ENCODE measurements at regions not wholly inside any gene's neighbourhood (a gene's known extent, or its start where the extent isn't known, plus 50 kb on each side); places are given as distances from the start of the nearest gene placed in this dataset.
"Not testable (repeated sequence)": the region's sequence is repeated elsewhere in the genome, so short reads cannot be mapped to it uniquely, and the experiment has no call there.

DNA sequence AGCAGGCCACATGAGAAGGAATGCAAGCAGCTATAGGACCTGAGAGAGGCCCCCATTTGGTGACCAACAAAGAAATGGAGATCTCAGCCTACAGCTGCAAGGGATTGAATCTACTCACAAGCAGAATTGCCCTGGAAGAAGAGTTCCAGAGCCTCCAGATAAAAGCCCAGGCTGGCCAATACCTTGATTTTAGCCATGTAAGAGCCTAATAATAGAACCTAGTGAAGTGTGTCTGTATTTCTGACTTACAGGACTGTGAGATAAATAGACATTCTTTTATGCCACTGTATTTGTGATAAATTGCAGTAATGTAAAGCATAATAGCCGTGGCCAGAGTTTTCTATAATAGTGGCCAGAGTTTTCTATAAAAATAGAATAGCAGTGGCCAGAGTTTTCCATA lies 254.6 kb downstream of the PYDC2 start:
- Mint-ChIP-seq H3K4me3 (ENCODE audit: low read depth) (no peak overlapping the region), H3K4me1 (ENCODE audit: low read depth) (no peaks in the 10 kb centered on the region), H3K27me3 (ENCODE audit: low read depth) (no peaks in the 10 kb centered on the region), H3K36me3 (ENCODE audit: low read depth) (no peaks in the 10 kb centered on the region), H3K9me3 (no peaks in the 10 kb centered on the region), H3K27ac (no peak overlapping the region)
- intact Hi-C loops (cut with micrococcal nuclease): no loop called here
- DNase-seq (ENCODE audit: low spot score): no peak

DNA sequence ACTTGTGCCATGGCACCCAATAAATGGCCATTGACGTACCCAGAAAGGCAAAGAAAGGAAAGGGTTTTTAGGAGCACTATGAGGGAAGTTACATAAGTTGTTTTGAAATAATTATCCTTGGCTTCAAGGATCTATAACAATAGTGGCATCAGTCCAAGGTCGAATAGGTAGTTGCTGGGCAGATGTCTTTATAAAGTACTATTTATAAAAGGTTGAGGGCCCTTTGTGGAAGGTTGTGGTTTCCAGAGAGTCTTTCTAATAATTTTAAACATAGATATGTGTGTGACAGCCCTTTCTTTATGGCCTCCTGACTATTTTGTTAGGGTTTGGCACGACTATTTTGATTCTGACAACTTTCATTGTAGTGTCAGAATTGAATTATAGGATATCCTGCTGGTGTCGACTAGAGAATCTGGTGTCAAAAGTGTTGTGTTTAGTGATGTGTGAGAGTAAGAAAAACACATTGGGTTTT lies 260.5 kb downstream of the PYDC2 start:
- Mint-ChIP-seq H3K36me3 (ENCODE audit: low read depth) (no peaks in the 10 kb centered on the region), H3K27me3 (ENCODE audit: low read depth) (no peaks in the 10 kb centered on the region), H3K9me3 (no peaks in the 10 kb centered on the region), H3K27ac (no peak overlapping the region), H3K4me1 (ENCODE audit: low read depth) (no peaks in the 10 kb centered on the region), H3K4me3 (ENCODE audit: low read depth) (no peak overlapping the region)
- intact Hi-C loops (cut with micrococcal nuclease): no loop called here
- DNase-seq (ENCODE audit: low spot score): no peak

DNA sequence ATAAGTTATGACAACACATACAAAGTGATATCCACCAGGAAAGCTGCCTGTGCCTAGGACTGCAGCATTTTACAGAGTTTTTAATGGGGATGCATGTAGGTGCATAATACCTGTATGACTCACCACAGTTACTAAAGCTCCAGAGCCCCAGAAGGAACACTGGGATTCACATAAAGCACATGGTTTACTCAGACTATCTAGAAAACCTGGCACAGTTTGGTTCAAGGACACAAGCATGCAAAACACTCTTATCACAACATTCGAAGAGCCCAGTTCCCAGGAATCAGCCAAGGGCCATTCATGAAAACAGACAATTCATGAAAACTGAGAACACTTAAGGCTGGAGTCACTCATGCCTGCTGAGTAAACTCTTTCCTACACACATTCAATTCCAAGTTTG lies 261.0 kb downstream of the PYDC2 start:
- no peaks in the 10 kb centered on the region for H3K9me3 Mint-ChIP-seq
- no peaks in the 10 kb centered on the region for H3K4me1 Mint-ChIP-seq (ENCODE audit: low read depth)
- no peak for DNase-seq (ENCODE audit: low spot score)
- H3K36me3 Mint-ChIP-seq (ENCODE audit: low read depth): no peaks in the 10 kb centered on the region
- no peaks in the 10 kb centered on the region for H3K27me3 Mint-ChIP-seq (ENCODE audit: low read depth)
- H3K4me3 Mint-ChIP-seq (ENCODE audit: low read depth): no peak overlapping the region
- no peak overlapping the region for H3K27ac Mint-ChIP-seq
- intact Hi-C loops (cut with micrococcal nuclease): no loop called here

DNA sequence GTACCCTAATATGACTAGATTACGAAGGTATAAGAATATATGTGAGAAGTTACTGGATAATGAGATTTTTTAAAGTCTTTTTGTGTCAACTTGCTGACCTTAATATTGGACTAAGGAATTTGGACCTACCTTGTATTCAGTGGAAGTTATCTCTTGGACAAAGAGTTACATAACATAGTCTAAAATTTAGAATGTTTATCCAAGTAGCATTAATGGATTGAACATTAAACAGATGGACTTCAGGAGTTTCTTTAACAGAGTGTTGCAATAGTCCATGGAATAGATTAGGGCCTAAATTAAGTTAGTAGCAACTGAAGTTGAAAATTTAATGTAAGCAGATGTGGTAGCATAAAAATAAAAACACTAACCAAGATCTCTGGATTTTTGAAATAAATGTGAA lies 266.4 kb downstream of the PYDC2 start:
- Mint-ChIP-seq H3K36me3 (ENCODE audit: low read depth) (no peaks in the 10 kb centered on the region), H3K4me1 (ENCODE audit: low read depth) (no peaks in the 10 kb centered on the region), H3K9me3 (peaks cover 4% of the 10 kb centered on the region), H3K4me3 (ENCODE audit: low read depth) (no peak overlapping the region), H3K27ac (no peak overlapping the region), H3K27me3 (ENCODE audit: low read depth) (no peaks in the 10 kb centered on the region)
- no peak for DNase-seq (ENCODE audit: low spot score)
- intact Hi-C loops (cut with micrococcal nuclease): no loop called here

DNA sequence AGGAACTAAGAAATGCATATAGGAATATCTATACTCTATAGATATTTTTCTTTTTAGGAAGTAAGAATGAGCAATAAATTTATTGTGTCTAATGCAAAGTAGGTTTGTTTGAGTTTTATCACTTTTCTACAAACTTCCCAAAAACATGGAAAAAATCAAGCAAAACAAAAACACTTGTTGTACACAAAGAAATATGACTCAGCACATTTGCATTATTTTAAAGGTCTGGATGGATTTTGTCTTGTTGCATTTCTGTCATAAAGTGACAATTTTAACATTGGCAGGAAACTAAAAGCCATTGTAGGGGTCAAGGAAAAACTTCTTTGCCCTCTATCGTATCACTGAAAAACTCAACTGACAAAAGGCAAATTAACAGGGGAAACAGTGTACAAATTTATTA lies 267.2 kb downstream of the PYDC2 start:
- H3K36me3 Mint-ChIP-seq (ENCODE audit: low read depth): no peaks in the 10 kb centered on the region

DNA sequence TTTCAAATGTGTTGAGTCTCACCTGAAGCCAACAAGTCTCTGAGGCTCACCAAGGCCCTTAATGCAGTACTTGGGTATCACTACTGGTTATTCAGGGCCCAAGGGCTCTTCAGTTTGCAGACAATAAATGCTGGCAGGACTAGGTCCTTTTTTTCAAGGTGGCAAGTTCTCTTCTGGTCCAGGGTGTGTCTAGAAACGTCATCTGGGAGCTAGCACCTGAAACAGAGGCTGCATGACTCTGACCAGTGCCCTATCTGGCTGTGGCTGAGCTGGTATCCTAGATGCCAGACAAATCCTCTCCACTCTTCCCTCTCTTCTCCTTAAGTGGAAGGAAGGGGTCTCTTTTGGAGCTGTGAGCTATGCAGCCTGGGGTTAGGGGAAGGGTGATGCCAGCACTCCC lies 276.8 kb downstream of the PYDC2 start:
- Mint-ChIP-seq H3K4me3 (ENCODE audit: low read depth) (no peak overlapping the region), H3K27me3 (ENCODE audit: low read depth) (no peaks in the 10 kb centered on the region), H3K9me3 (peaks cover 26% of the 10 kb centered on the region), H3K36me3 (ENCODE audit: low read depth) (no peaks in the 10 kb centered on the region), H3K4me1 (ENCODE audit: low read depth) (no peaks in the 10 kb centered on the region), H3K27ac (no peak overlapping the region)
- no peak for DNase-seq (ENCODE audit: low spot score)
- intact Hi-C loops (cut with micrococcal nuclease): no loop called here

More for the DNA sequence above, 267.2 kb downstream of the PYDC2 start:
- H3K4me3 Mint-ChIP-seq (ENCODE audit: low read depth): no peak overlapping the region
- DNase-seq (ENCODE audit: low spot score): no peak
- H3K27ac Mint-ChIP-seq: no peak overlapping the region
- H3K4me1 Mint-ChIP-seq (ENCODE audit: low read depth): no peaks in the 10 kb centered on the region
- intact Hi-C loops (cut with micrococcal nuclease): no loop called here
- no peaks in the 10 kb centered on the region for H3K27me3 Mint-ChIP-seq (ENCODE audit: low read depth)
- H3K9me3 Mint-ChIP-seq: peaks cover 11% of the 10 kb centered on the region

DNA sequence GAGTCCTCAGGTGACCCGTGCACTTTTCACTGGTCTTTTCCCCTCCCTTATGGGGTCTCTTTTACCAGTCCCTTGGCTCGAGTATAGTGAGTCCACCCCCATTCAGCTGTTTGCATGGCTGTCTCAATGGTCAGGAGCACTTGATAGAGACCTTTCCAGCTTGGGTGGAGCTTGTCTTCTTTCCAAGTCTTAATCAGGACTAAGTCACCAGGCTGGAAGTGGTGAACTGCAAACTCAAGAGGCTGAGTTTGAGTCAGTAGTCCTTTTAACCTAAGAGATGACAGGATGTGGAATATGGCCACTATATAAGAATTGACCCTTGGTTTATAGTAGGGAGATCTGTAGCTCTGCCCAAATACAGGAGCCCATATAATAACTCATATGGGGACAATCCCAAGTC lies 279.7 kb downstream of the PYDC2 start:
- Mint-ChIP-seq H3K4me1 (ENCODE audit: low read depth) (no peaks in the 10 kb centered on the region), H3K4me3 (ENCODE audit: low read depth) (no peak overlapping the region), H3K36me3 (ENCODE audit: low read depth) (no peaks in the 10 kb centered on the region), H3K27me3 (ENCODE audit: low read depth) (no peaks in the 10 kb centered on the region), H3K27ac (no peak overlapping the region), H3K9me3 (peaks cover 23% of the 10 kb centered on the region)
- no peak for DNase-seq (ENCODE audit: low spot score)
- intact Hi-C loops (cut with micrococcal nuclease): no loop called here

DNA sequence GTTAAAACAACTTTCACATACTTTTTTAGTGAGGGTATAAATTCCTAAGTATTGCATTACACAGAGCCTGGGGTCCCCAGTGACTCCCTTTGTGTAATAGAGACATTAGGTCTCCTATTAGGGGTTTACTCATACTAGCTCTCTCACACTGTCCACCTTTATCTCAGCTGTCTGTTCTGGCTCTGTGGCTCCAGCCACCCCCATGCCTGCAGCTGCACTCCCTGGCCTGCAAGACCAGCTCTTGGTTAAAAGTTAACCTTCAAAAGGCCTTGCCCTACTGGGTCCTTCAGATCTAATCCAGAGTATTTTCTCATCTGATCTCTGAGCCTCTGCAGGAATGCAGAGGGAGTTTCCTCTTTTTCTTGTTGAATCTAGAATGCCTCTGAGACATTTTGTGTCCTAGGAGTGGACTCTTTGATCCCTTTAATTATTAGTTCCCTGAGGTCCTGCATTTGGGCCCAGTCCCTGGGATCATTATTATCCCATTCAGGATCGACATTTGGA lies 280.9 kb downstream of the PYDC2 start:
- H3K36me3 Mint-ChIP-seq (ENCODE audit: low read depth); intact Hi-C loops (cut with micrococcal nuclease); H3K27me3 Mint-ChIP-seq (ENCODE audit: low read depth); DNase-seq (ENCODE audit: low spot score); H3K4me3 Mint-ChIP-seq (ENCODE audit: low read depth); H3K4me1 Mint-ChIP-seq (ENCODE audit: low read depth); H3K27ac Mint-ChIP-seq: not testable (repeated sequence)
- H3K9me3 Mint-ChIP-seq: peaks cover 17% of the 10 kb centered on the region

DNA sequence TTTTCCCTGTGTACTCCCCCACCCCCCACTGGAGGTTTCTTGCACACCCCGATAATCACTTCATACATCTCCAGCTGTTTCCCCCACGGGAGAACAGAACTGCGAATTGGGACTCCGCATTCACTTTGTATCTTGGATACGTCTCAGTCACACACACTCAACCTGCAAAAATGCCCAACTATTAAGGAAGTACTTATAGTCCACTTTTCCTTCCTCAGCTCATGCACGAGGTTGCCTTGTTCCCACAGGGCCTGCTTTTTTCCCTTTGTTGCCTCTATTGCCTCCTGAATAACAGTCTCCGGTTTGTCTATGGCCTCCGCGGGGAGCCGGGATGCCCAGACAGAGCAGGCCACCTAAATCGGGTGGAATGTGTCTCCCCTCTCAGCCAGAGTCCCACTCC lies 282.3 kb downstream of the PYDC2 start:
- H3K4me3 Mint-ChIP-seq (ENCODE audit: low read depth): no peak overlapping the region
- DNase-seq (ENCODE audit: low spot score): no peak
- no peaks in the 10 kb centered on the region for H3K36me3 Mint-ChIP-seq (ENCODE audit: low read depth)
- H3K27ac Mint-ChIP-seq: no peak overlapping the region
- intact Hi-C loops (cut with micrococcal nuclease): no loop called here
- H3K4me1 Mint-ChIP-seq (ENCODE audit: low read depth): no peaks in the 10 kb centered on the region
- H3K9me3 Mint-ChIP-seq: peaks cover 17% of the 10 kb centered on the region
- H3K27me3 Mint-ChIP-seq (ENCODE audit: low read depth): no peaks in the 10 kb centered on the region

DNA sequence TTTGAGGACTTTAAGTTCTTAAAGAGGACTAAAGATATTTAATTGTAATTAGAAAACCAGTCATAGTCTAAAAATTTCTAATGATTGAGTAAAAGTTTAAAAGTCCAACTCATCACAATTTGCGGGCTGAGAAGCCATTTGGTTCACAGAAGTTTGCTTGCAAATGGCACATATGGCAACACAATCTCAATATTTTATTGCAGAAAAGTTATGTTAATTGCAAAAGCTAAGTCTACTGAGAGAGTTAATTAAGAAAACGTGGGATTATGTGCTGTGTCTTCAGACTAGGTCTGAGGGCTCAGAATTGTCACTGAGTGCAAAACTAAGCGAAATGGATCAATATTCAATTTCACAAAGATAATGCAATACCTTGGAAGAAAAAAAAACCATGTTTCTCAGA lies 289.7 kb downstream of the PYDC2 start:
- Mint-ChIP-seq H3K27ac (no peak overlapping the region), H3K4me1 (ENCODE audit: low read depth) (no peaks in the 10 kb centered on the region), H3K36me3 (ENCODE audit: low read depth) (no peaks in the 10 kb centered on the region), H3K27me3 (ENCODE audit: low read depth) (no peaks in the 10 kb centered on the region), H3K9me3 (no peaks in the 10 kb centered on the region), H3K4me3 (ENCODE audit: low read depth) (no peak overlapping the region)
- intact Hi-C loops (cut with micrococcal nuclease): no loop called here
- DNase-seq (ENCODE audit: low spot score): no peak

DNA sequence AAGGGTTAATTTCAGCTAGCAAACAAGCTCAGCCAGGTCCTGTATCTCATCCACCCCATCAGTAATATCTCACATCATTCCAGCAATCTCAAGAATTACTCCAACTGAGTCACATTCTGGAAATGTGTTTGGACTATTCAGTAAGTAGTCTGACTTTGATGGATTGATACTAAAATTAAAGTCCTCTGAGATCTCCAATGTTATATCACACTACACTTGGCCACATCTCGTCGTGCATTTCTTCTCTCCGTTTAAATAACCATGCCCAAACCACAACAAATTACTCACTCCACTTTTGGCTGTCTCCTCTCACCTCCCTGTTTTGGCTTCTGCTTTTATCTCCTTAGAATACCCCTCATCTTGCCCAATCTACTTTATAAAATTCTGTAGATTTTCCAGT lies 292.2 kb downstream of the PYDC2 start:
- H3K9me3 Mint-ChIP-seq: no peaks in the 10 kb centered on the region
- intact Hi-C loops (cut with micrococcal nuclease): no loop called here
- H3K4me1 Mint-ChIP-seq (ENCODE audit: low read depth): no peaks in the 10 kb centered on the region
- no peaks in the 10 kb centered on the region for H3K36me3 Mint-ChIP-seq (ENCODE audit: low read depth)
- no peak overlapping the region for H3K27ac Mint-ChIP-seq
- no peak overlapping the region for H3K4me3 Mint-ChIP-seq (ENCODE audit: low read depth)
- no peaks in the 10 kb centered on the region for H3K27me3 Mint-ChIP-seq (ENCODE audit: low read depth)
- no peak for DNase-seq (ENCODE audit: low spot score)

DNA sequence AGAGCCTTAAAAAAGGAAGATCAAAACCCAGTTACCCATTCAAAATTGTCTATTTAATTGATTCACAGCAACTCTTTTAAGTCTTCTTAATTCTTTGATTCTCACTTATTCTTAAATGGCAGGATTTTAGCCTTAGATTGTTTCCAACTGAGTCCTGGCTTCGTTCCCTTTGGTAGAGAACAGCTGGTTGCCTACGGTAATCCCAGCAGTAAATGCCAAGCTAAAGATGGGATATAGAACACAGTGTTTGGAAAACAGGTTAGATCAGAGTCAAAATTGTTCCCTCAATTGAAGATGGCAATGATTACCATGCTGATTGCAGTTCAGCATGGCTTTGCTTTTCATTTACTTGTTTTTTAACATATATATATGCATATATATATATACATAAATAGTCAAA lies 300.9 kb downstream of the PYDC2 start:
- no peak for DNase-seq (ENCODE audit: low spot score)
- Mint-ChIP-seq H3K9me3 (no peaks in the 10 kb centered on the region), H3K4me1 (ENCODE audit: low read depth) (no peaks in the 10 kb centered on the region), H3K4me3 (ENCODE audit: low read depth) (no peak overlapping the region), H3K36me3 (ENCODE audit: low read depth) (no peaks in the 10 kb centered on the region), H3K27me3 (ENCODE audit: low read depth) (no peaks in the 10 kb centered on the region), H3K27ac (no peak overlapping the region)
- intact Hi-C loops (cut with micrococcal nuclease): no loop called here

DNA sequence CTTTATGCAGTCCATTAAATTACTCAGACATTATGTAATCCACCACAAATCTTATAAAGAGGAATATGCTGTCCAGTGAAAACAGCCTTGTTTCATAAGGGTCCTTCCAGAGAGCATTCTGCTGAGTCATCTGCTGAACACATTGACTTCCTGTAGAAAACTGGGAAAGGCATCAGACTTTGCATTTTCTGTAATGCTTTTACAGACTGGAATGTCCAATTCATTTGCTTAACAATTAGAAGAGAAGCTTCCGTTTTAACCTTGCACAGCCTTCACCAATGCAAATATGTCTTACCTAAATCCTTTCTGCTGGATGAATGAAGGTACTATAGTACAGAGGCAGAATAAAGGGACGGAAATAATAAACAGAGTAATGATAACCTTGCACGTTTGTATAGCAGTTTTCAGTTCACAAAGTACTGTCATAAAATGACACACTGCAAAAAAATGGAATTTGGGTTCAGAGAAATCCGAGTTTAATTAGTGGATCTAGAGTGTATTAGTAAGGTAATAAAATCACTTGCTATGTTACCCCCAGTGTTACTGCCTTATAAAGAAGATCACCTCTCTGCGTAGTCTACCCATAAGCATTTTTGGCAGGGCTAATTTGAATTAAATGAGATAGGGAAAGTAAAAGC lies 301.5 kb downstream of the PYDC2 start:
- intact Hi-C loops (cut with micrococcal nuclease): no loop called here
- no peaks in the 10 kb centered on the region for H3K27me3 Mint-ChIP-seq (ENCODE audit: low read depth)
- H3K27ac Mint-ChIP-seq: no peak overlapping the region
- DNase-seq (ENCODE audit: low spot score): no peak
- no peak overlapping the region for H3K4me3 Mint-ChIP-seq (ENCODE audit: low read depth)
- peaks cover 3% of the 10 kb centered on the region for H3K9me3 Mint-ChIP-seq
- no peaks in the 10 kb centered on the region for H3K36me3 Mint-ChIP-seq (ENCODE audit: low read depth)
- no peaks in the 10 kb centered on the region for H3K4me1 Mint-ChIP-seq (ENCODE audit: low read depth)

DNA sequence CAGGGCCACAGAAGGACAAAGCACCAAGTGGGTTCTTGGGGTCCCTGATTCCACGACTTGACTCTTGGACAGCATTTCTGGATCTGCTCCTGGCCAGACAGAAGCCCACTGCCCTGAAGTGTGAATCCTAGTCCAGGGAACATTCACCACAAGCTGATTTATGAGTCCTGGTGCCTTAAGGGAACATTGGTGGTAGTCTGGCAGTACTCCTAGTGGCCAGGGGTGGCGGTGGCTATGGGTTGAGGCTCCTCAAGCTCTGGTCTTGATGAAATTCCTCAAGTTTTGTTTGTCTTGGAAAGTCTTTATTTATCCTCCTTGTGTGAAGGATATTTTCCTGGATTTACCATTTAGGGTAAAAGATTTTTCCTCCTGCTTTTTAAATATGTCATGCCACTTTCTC lies 307.5 kb downstream of the PYDC2 start:
- Mint-ChIP-seq H3K4me3 (ENCODE audit: low read depth) (no peak overlapping the region), H3K36me3 (ENCODE audit: low read depth) (no peaks in the 10 kb centered on the region), H3K27ac (no peak overlapping the region), H3K9me3 (peaks cover 16% of the 10 kb centered on the region), H3K27me3 (ENCODE audit: low read depth) (no peaks in the 10 kb centered on the region), H3K4me1 (ENCODE audit: low read depth) (no peaks in the 10 kb centered on the region)
- intact Hi-C loops (cut with micrococcal nuclease): no loop called here
- DNase-seq (ENCODE audit: low spot score): no peak
